ENCODE measurements at regions not wholly inside any gene's neighbourhood (a gene's known extent, or its start where the extent isn't known, plus 50 kb on each side); places are given as distances from the start of the nearest gene placed in this dataset.

DNA sequence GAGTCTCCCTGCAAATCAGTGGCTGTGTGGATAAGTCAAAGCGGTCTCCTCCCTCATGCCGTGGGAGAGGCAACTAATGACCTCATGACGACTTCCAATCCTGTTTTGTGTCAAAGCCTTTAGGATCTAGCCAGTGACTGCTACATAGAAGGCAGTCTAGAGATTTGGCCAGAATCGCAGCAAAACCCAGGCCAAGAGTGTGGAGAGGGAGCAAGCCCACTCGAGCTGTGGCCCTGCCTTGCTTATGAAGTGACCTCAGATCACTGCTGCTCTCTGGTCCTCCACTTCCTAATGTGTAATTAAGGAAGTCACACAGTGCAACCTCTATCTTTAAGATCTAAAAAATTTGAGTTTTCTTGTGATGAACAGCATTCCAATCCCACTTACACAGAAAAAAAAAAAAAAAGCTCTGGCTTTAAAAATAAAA, 296.7 kb upstream of the KLF6 start:
- no peak for DNase-seq (ENCODE audit: low read depth, low spot score)

DNA sequence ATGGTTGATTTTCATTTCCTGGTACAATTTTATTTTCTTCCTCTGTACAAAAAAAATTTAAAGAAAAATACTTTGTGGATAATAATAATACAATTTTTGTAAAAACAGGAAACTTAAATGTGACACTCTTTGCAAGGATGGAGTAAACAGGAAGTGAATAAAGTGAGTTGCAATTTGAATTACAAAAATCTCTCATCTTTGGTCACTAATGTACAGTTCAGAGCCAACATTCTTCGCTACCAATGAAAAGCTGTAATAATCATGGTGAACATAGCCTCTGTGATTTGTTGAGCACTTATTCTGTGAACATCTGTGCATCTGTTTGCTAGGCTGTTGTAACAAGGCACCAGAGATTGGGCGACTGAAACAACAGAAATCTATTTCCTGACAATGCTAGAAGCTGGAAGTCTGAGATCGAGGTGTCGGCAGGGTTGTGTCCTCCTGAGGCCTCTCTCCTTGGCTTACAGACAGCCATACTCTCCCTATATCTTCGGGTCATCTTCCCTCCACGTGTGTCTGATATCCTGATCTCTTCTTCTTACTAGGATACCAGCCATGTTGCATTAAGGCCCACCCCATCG, 295.3 kb upstream of the KLF6 start:
- DNase-seq (ENCODE audit: low read depth, low spot score) = no peak

DNA sequence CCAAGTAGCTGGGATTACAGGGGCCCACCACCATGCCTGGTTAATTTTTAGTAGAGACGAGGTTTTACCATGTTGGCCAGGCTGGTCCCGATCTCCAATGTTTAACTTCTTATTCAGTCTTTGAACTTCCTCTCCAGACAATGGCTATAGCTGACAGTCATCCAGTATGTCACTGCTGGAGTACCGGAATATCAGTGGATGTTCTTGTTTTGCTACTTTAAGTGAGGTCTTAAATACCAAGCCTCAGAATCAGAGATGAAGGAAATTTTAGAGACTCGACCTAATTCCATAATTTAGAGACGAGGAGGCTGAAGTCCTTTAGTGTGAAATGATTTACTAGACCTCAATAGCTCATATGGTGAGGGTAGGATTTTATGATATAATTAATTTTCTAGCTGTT, 294.8 kb upstream of the KLF6 start:
- DNase-seq (ENCODE audit: low read depth, low spot score) = no peak

DNA sequence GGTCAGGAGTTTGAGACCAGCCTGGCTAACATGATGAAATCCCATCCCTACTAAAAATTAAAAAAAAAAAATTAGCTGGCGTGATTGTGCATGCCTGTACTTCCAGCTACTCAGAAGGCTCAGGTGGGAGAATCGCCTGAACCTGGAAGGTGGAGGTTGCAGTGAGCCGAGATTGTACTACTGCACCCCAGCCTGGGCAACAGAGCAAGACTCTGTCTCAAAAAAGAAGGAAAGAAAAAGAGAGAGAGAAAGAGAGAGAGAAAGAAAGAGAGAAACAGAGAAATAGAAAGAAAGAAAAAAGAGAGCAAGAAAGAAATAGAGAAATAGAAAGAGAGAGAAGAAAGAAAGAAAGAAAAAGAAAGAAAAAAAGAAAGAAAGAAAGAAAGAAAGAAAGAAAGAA, 292.8 kb upstream of the KLF6 start:
- no peak for DNase-seq (ENCODE audit: low read depth, low spot score)

DNA sequence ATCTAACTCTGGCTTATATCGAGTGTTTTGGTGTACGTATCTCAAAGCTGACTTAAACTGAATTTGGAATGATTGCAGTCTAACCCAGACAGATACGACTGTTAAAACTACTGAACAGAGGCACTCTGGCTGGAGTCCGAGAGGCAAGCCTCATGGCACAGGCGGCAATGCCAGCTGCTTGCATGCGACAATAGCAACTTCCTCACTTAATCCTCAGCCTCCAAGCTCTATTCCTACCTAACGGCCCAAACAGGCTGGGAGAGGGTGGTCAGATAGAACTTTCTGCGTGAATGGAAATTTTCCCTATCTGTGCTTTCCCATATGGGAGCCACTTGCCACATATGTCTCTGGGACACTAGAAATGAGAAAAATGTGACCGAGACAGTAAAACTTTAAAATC, 292.0 kb upstream of the KLF6 start:
- no peak for DNase-seq (ENCODE audit: low read depth, low spot score)

DNA sequence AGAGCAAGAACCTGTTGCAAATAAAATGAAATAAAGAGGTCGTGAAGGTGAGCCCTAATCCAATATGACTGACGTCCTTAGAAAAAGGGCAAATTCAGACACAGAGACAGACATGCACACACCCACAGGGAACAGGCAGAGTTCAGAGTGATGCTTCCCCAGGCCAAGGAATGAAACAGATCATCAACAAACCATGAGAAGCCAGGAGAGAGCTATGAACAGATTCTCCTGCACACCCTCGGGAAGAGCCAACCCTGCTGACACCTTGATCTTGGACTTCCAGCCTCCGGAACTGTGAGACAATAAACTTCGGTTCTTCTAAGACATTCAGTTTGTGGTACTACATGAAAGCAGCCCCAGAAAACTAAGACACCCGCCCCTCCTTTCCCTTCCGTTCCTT, 290.4 kb upstream of the KLF6 start:
- DNase-seq (ENCODE audit: low read depth, low spot score) = no peak

DNA sequence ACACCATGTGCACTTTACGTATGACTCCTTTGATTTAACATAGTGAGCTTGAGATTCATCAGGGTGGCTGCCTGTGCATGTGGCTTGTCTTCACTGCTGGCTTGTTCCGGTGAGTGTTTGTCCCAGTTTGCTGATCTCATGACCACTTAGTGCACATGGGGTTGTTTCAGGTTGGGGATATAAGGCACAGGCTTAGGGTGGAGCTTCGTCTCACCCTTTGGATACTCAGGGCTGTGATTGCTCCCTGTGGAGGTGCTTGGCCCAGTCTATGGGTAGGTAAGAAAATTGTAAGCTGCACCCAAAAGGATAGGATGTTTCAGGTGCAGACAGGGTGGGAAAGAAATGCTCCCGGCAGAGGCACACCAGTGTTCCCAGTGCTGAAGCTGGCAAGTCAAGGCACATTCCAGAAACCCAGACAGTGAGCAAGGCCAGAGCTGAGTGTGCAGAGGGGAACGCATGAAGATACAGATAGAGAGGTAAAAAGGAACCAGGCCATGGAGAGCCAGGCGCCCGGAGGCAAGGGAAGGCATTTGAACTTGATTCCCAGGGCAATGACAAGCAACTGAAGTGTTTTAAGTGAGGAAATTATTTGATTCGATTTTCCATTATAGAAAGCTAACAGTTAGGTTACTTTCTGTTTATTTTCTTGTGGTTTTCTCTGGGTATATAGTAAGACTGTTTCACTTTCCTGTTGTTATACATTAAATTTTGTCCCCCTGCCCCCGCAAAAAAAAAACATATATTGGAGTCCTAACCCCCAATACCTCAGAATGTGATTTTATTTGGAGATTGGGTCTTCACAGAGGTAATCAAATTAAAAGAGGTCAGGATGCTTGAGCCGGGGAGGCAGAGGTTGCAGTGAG, 289.8 kb upstream of the KLF6 start:
- DNase-seq (ENCODE audit: low read depth, low spot score) = no peak

DNA sequence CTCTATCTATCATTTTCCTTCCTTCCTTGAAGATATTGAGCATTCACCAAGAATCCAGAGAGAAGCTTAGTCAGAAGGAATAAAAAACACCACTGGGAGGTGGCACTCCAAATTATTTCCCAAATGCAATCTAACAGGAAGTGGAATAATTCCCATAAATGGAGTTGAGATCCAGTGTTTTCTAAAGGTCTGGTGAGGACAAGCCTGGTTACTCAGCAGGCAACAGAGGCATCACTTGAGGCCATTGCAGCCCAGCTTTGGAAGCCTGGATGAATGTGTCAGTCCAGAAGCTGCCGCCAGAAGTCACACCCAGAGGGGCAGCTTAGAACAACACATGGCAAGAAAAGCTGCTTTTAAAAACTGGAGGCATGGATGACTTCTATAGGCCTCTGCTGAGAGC, 288.9 kb upstream of the KLF6 start:
- no peak for DNase-seq (ENCODE audit: low read depth, low spot score)

DNA sequence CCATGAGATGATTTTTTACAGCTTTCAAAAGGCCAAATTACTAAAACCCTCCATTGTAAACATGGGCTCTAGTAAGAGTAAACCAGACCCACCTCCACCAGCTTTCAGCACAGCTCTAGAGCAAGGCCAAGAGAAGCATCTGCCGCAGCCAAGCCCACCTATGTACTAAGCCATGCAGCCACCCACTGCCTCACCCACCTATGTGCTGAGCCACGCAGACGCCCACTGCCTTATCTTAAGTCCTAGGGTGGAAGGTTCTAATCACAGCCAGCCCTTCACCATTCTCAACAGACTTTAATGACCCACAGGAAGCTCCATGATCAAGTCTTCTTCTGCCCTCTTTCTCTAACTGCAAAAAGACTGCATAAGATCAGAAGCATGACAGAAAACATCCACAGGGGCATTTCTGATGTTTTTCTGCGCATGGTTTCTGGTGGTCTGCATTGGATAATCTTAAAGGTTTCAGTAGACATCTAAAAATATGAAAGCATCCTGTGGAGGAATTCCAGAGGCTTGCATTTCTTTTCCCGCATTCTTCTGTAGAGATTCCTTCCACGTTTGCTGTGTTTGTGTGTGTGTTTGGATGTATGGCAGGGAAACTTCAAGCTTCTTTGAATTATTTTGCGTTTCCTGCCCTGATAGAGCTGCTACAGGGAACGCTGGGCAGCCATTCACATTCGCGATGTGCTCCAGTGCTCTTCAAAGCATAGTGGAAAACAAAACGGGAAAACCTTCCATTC, 286.1 kb upstream of the KLF6 start:
- no peak for DNase-seq (ENCODE audit: low read depth, low spot score)

DNA sequence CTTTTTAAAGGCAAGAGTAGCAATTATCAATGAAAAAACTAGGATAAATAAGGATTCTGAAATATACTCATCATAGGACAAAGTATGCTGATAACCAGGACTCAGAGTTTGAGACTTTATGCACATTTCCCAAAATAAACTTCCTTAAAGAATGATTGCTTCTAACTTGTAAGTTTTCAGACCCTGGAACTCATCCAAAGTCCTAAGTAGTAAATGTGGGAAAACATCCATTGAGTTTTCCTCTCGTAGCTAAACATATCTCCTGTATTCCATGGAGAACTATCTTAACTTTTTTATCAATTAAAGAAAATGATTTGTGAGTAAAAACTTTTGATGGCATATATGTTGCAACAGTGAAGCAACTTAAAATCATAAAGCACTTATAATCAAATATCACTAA, 285.2 kb upstream of the KLF6 start:
- DNase-seq (ENCODE audit: low read depth, low spot score) = no peak

DNA sequence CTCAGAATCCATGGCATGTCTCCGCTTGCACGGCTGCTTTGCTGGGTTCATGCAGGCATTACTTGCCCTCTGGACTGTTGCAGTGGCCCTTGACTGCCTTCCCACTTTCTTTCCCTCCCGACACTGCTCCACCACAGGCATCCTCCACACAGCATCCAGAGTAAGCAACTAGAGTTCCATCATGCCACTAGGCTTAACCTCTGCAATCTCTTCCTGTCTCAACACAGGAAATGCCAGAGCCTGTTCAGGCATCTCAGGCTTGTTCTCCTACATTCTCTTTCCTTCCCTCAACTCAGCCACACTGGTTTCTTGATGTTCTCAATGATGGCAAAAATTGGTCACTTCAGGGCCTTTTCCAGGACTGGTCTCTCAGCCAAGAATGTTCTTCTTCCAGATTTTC, 284.5 kb upstream of the KLF6 start:
- DNase-seq (ENCODE audit: low read depth, low spot score) = no peak

DNA sequence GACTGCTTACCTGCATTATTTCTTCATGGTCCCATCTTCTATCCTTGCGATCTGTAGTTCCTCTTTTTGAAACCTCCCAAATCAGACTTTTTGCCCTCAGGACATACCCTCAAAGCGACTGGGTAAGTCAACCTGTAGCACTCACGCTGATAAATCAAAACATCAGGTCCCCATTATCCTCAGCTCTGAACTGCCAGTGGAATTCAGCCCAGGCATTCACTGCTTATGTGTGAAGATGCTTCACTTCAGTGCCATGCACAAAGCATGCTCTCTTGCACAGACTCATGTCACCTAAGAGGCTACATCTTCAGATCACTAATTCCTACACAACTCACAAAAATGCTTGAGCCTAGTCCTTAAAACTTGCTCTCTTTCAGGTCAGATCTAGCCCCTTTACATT, 283.6 kb upstream of the KLF6 start:
- DNase-seq (ENCODE audit: low read depth, low spot score) = no peak

DNA sequence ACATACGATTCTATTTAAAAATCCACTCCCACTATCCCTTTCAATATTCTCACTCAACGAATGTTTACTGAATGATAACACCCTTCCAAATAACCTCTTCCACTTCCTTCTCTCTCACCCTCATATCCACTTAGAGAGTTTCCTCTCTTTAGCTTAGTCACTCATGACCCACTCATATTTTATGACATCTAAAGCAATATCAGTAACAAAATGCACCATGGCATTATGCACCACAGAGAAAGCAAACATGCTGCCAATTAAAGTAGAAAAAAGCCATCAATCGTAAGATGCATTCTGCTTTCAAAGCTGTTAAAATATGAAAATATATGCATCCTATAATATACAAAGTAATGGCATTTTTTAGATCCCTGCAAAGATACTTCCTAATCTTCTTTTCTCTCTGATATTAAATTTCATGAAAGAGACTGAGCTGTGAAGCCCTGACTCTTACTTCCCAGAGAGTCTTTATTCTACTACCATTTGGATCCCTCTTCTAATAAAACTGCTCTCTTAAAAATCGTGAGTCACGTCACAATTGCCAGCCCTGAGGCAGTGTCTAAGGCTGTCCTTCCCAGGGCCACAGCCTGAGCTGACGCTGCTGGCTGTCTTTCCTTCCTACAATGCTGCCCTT, 283.0 kb upstream of the KLF6 start:
- DNase-seq (ENCODE audit: low read depth, low spot score) = no peak

DNA sequence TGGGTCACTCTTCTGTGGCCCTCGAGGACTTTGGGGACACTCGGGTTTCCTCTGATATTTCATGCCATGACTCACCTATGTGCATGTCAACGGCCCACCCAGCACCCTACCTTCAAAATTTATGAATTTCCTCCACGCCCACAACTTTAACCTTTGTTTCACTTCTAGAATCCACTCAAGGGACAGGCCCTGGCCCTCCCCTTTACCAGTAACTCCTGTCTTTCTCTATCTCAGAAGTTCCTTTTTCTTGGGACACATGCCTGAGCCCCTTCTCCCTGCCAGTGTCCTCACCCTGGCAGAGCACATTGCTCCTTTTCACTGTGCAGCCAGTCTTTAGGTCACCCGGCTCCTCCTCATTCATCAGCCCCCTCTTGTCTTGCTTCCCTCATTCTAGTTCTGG, 282.5 kb upstream of the KLF6 start:
- no peak for DNase-seq (ENCODE audit: low read depth, low spot score)

DNA sequence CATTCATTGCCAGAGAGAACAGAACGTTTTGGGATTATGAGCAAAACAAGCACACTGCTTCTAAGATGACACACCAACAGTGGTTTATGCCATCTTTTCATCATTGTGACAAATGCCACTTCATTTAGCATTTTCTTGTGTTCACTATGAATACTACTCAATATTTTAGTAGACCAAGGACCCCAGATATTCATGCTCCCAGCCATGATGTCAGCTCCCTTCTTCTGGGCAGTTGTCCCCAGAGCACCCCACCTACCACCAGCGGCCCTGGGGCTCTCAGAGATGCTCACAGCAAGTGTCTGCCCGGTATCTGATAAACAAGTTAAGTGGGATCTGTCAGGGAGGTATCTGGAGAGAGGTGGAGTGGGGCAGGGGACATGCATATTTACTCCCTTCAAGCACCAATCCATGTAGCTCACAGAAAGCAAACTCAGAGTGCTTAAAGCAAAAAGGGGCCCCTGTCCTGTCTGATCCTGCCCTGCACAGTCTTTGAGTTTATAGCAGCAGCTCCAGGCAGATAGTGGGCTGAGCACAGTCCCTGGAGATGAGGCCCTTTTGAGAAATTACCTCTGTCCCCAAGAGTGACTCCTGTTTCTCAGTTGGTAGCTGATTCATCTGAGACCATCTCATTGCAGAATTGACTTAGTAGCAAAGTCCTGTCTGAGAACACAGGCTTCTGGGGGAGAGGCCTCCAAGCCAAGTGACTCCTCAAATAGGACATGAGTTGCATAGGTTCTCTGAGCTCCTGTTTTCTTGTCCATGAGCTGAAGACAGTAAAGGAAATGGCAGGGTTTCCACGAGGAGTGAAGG, 281.8 kb upstream of the KLF6 start:
- no peak for DNase-seq (ENCODE audit: low read depth, low spot score)

DNA sequence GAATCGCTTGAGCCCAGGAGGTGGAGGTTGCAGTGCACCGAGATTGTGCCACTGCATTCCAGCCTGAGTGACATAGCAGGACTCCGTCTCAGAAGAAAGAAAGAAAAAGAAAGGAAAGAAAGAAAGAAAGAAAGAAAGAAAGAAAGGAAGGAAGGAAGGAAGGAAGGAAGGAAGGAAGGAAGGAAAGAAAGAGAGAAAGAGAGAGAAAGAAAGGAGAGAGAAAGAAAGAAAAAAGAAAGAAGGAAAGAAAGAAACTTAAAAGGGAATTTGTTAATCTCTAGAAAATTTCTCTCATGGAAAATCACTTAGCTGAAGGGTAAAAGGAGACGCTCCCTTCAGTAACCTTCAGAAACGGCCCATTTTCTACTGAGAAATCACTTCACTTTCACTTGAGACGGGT, 279.5 kb upstream of the KLF6 start:
- DNase-seq (ENCODE audit: low read depth, low spot score) = no peak

DNA sequence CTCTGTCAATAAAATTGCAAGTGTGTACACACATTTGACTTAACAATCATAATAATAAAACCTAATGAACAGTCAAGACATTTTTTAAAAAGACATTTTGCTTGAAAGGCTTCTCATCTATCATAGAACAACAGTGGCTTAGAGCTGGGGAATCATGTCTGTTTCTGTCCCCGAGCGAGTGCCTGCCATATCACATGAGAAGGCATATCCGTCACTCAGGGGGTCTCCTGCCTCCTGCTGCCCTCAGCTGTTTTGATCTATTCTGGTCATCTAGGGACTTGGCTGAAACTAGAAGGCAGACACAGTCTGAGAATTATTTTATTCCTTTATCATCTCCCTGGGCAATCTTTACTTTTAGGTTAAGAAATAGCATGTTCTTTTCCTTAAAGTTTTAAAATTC, 278.7 kb upstream of the KLF6 start:
- DNase-seq (ENCODE audit: low read depth, low spot score) = no peak

DNA sequence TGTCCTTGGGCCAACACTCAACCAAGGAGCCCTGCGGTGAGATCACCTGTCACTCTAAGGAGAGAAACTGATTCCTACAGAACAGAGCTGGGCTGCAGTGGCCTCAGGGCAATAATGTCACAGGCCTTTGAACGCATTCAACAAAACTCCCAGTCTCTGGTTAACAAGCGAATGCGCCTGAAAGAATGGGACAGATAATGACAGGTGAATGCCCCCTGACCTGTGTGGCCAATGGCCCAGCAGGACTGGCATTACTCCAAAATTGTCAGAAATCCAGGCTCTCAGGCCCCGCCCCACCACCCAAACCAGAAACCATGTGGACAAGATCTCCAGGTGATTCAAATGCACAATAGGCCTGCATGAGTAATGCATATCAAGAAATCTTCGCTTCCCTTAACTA, 277.7 kb upstream of the KLF6 start:
- DNase-seq (ENCODE audit: low read depth, low spot score) = no peak

DNA sequence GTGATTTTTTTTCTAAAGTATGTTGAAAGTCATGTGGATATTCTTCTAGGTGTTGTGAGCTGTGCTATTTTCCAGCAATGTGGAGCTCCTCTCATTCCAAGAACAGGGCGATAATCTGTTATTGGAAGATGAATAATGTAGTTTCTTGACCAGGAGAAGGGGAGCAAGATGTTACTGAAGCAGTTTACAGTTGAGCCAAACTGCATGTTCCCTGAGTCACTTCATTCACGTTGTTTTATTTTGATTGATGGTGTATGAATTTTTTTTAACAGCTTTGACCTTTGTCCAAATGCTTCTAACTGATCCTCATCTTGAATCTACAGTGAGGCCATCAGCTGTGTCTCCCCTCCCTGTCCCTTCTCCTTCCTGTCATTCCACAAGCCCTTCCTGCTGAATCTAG, 277.1 kb upstream of the KLF6 start:
- DNase-seq (ENCODE audit: low read depth, low spot score) = no peak

DNA sequence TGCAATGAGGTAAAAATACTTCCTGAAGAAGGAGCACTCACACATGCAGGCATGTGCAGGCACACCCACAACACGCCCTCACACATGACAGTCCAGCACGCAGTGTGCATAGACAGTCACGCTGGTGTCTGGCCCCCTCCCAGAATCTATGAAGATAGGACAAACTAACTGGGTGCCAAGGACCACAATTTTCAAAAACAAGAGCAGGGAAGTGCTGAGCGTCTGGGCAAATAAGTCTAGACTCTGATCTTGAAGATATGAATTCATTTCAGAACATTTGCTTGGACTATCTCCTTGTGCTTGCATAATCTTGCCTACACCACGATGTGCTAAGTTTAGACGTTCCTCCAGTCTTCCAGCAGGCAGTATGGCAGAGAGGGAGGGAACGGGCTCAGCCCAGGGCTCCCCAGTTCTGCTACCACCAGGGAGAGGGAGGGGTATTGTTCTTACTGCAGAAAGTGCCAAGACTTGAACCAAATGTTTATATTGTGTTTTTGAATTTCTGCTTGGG, 276.5 kb upstream of the KLF6 start:
- no peak for DNase-seq (ENCODE audit: low read depth, low spot score)

DNA sequence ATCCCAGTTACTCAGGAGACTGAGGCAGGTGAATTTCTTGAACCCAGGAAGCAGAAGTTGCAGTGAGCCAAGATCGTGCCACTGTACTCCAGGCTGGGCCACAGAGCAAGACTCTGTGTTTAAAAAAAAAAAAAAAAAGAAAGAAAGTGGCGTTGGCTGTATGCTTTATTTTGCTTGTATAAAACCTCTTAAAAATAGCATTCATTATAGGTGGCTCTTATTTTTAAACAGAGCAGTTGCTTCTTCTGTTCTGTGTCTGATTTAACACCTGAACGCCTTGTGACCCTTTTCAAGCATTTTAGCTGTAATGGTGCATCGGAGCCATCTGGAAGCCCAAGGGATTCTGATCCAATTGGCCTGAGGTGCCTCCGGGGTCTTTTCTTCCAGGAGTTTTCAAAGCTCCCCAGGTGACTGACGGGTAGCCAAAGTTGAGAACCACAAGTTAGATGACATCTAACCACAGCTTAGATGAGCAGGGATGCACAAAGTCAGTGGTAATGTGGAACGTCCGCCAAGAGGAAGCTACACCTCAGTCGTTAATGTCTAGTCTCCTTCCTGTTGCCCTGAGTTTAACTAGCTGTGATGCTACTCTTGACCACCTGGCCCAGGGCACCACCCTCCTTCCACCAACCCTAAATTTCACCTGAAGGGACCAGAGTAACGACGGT, 274.6 kb upstream of the KLF6 start:
- no peak for DNase-seq (ENCODE audit: low read depth, low spot score)

All from activated naive CD8-positive, alpha-beta T cell treated with anti-CD3 and anti-CD28 coated beads, Interleukin-2, amount 50 U/mL, for 16 hours (primary cell).